ENCODE measurements at regions not wholly inside any gene's neighbourhood (a gene's known extent, or its start where the extent isn't known, plus 50 kb on each side); places are given as distances from the start of the nearest gene placed in this dataset.

DNA sequence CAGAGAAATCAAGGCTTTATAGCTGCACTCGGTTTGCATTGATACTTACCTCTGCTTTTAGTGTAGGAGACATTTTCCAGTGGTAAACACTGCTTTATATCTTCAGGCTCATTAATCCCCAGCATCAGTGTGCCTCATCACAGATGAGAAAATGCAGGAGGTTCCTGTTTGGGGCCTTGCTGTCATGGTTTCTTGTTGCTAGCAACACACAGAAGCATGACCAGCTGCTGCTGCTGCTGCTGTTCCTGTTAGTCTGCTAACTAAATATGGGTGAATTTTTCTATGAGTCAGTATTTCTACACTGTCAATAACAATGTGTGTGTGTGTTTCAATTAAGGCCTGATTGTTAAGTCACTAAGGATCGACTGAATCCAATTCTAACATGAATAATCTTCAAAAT lies 85.8 kb upstream of the RGS1 start:
- Mint-ChIP-seq H3K27me3 (ENCODE audit: low read depth) (no peaks in the 10 kb centered on the region), H3K4me1 (no peaks in the 10 kb centered on the region), H3K4me3 (no peak overlapping the region), H3K9me3 (no peaks in the 10 kb centered on the region), H3K27ac (no peak overlapping the region), H3K36me3 (no peaks in the 10 kb centered on the region)
- ChIA-PET POLR2A (no interaction called here), CTCF (no interaction called here)
- DNase-seq (ENCODE audit: low spot score) (no peak), ATAC-seq (no peak)
- no peak for TF ChIP-seq FOXP4 (CRISPR knock-in tag; IDR thresholded peaks at IDR 0.05)
- no peak for TF ChIP-seq E2F4 (CRISPR knock-in tag; IDR thresholded peaks at IDR 0.05; ENCODE audit: borderline replicate concordance, low read depth)
- TF ChIP-seq, protein P1, sequence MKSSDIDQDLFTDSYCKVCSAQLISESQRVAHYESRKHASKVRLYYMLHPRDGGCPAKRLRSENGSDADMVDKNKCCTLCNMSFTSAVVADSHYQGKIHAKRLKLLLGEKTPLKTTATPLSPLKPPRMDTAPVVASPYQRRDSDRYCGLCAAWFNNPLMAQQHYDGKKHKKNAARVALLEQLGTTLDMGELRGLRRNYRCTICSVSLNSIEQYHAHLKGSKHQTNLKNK (CRISPR knock-in tag; IDR thresholded peaks at IDR 0.05), result no peak
- TF ChIP-seq CREB1 (CRISPR knock-in tag; IDR thresholded peaks at IDR 0.05), result no peak
- no peak for TF ChIP-seq E2F5 (CRISPR knock-in tag; IDR thresholded peaks at IDR 0.05)
- TF ChIP-seq TCF7 (CRISPR knock-in tag; IDR thresholded peaks at IDR 0.05; ENCODE audit: low read depth), result no peak
- TF ChIP-seq, protein P2, sequence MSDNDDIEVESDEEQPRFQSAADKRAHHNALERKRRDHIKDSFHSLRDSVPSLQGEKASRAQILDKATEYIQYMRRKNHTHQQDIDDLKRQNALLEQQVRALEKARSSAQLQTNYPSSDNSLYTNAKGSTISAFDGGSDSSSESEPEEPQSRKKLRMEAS (CRISPR knock-in tag; IDR thresholded peaks at IDR 0.05), result no peak
- no peak for TF ChIP-seq RELA (CRISPR knock-in tag; IDR thresholded peaks at IDR 0.05; ENCODE audit: borderline replicate concordance)
- TF ChIP-seq GRHL2 (CRISPR knock-in tag; IDR thresholded peaks at IDR 0.05; ENCODE audit: insufficient replicate concordance, severe bottlenecking), result no peak
- no peak for TF ChIP-seq FOXP1 (CRISPR knock-in tag; IDR thresholded peaks at IDR 0.05; ENCODE audit: borderline replicate concordance)

DNA sequence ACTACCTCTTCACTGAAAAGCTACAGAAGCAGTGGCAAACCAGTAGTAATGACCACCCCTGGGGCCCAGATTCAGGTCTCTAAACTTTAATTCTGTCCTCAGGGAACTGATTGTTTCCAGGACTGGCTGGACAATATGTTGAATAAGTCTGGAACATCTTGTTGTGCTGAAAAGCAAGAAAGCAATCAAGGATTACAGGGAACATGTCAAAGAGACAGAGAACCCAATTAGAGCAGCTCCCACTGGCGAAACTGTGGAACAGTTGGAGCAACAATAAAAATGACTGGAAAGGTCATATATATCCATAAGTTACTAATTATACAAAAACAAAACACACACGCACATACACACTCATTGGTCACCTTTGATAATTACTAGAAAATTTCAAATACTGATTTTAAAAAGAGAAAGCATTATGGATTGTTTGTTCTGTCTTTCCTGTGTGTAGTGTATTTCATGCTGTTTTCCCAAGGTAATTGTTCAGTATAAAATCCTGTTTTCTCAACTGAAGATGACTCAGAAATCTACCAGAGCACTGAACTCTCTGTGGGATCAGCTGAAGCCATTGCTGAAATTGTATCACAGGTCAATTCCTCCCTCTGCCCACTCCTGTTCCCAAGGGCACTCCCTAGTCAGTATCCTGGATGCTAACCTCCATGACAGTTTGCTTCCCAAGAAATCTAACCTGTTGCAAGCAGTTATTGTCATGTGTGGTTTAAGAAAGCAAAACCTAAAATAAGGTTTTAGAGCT lies 83.6 kb upstream of the RGS1 start:
- CTCF ChIA-PET, result interaction anchor here (0.8 to 1.1 kb wide), 2 partner anchors 14 to 91 kb away, joined by 3 to 4 read pairs; no protein-coding TSS in a partner anchor
- ATAC-seq (no peak), DNase-seq (ENCODE audit: low spot score) (no peak)
- Mint-ChIP-seq H3K36me3 (no peaks in the 10 kb centered on the region), H3K27ac (no peak overlapping the region), H3K4me1 (no peaks in the 10 kb centered on the region), H3K4me3 (no peak overlapping the region), H3K9me3 (no peaks in the 10 kb centered on the region), H3K27me3 (ENCODE audit: low read depth) (no peaks in the 10 kb centered on the region)
- POLR2A ChIA-PET, result no interaction called here
- TF ChIP-seq, protein P3, sequence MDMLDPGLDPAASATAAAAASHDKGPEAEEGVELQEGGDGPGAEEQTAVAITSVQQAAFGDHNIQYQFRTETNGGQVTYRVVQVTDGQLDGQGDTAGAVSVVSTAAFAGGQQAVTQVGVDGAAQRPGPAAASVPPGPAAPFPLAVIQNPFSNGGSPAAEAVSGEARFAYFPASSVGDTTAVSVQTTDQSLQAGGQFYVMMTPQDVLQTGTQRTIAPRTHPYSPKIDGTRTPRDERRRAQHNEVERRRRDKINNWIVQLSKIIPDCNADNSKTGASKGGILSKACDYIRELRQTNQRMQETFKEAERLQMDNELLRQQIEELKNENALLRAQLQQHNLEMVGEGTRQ (CRISPR knock-in tag; IDR thresholded peaks at IDR 0.05), result no peak

GRCh38 chr1:192493584-192493983 lies 82.0 kb upstream of the RGS1 start:
- Mint-ChIP-seq H3K9me3 (peaks cover 6% of the 10 kb centered on the region), H3K36me3 (peaks cover 2% of the 10 kb centered on the region), H3K4me3 (no peak overlapping the region), H3K27me3 (ENCODE audit: low read depth) (no peaks in the 10 kb centered on the region), H3K27ac (no peak overlapping the region), H3K4me1 (no peaks in the 10 kb centered on the region)
- ChIA-PET CTCF (interaction anchor here (0.7 kb wide), 1 partner anchor 1111 kb away, joined by 3 read pairs; no protein-coding TSS in a partner anchor), POLR2A (no interaction called here)
- DNase-seq (ENCODE audit: low spot score) (no peak), ATAC-seq (no peak)
- TF ChIP-seq, protein P4, sequence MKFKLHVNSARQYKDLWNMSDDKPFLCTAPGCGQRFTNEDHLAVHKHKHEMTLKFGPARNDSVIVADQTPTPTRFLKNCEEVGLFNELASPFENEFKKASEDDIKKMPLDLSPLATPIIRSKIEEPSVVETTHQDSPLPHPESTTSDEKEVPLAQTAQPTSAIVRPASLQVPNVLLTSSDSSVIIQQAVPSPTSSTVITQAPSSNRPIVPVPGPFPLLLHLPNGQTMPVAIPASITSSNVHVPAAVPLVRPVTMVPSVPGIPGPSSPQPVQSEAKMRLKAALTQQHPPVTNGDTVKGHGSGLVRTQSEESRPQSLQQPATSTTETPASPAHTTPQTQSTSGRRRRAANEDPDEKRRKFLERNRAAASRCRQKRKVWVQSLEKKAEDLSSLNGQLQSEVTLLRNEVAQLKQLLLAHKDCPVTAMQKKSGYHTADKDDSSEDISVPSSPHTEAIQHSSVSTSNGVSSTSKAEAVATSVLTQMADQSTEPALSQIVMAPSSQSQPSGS (CRISPR knock-in tag; IDR thresholded peaks at IDR 0.05; ENCODE audit: borderline replicate concordance, low read depth), result no peak
- TF ChIP-seq ERG (CRISPR knock-in tag; IDR thresholded peaks at IDR 0.05), result no peak
- TF ChIP-seq GTF2I (CRISPR knock-in tag; conservative IDR thresholded peaks at IDR 0.05), result no peak
- no peak for TF ChIP-seq HMGA2 (CRISPR knock-in tag; IDR thresholded peaks at IDR 0.05)
- TF ChIP-seq ZNF416 (CRISPR knock-in tag; IDR thresholded peaks at IDR 0.05), result no peak
- no peak for TF ChIP-seq FOXJ3 (CRISPR knock-in tag; IDR thresholded peaks at IDR 0.05; ENCODE audit: borderline replicate concordance)
- no peak for TF ChIP-seq GABPB1 (CRISPR knock-in tag; IDR thresholded peaks at IDR 0.05)
- no peak for TF ChIP-seq E2F1 (CRISPR knock-in tag; IDR thresholded peaks at IDR 0.05)

Data from WTC11 (cell line).